Bronchial epithelial cell (primary cell): ENCODE measurements at regions not wholly inside any gene's neighbourhood (a gene's known extent, or its start where the extent isn't known, plus 50 kb on each side); places are given as distances from the start of the nearest gene placed in this dataset.

Source experiments
- DNase-seq: peaks from one replicate; pipeline ENCODE4 v3.0.0-alpha.2; 2010; ENCODE audit warnings: low read depth
- FAIRE-seq: peaks from 2 replicates; lab custom pipeline; 2011; peaks lifted over from hg19 to GRCh38; lab: Jason Lieb, UNC
- H3K27me3 ChIP-seq: 2 replicates; pipeline ENCODE4 v1.5.1; 2011; ENCODE audit warnings: low read length; ENCODE audit not compliant: control insufficient read depth, insufficient read depth
- H3K36me3 ChIP-seq: 2 replicates; pipeline ENCODE4 v1.5.1; 2011; ENCODE audit warnings: low read length; ENCODE audit not compliant: control insufficient read depth, insufficient read depth
- H3K4me3 ChIP-seq: 2 replicates; pipeline ENCODE4 v1.5.1; 2011; ENCODE audit warnings: mild to moderate bottlenecking, low read depth, low read length, control low read depth
- TF ChIP-seq, protein P1 (sequence below): IDR thresholded peaks from 2 replicates; pipeline ENCODE4 v1.5.1; 2011; ENCODE audit warnings: mild to moderate bottlenecking, moderate library complexity, low read length, control low read depth, inconsistent platforms; ENCODE audit not compliant: insufficient read depth, severe bottlenecking

DNA sequence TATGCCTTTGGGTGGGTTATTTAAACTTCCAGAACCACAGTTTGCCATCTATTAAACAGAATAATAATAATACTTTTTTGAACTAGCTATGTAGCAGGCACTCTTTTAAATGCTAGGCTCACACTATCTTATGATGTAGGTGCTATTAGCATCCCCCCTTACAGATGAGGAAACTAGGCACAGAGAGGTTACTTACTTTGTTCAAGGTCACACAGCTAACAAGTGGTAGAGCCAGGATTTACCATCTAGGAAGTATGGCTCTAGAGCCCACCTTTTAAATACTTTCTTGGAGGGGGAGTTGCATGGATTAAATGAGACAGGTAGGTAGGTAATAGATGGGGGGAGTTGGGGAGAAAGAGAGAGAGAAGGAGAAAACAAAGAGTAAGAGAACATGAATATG lies 95.3 kb upstream of the NR3C1 start:
- TF ChIP-seq, protein P1, sequence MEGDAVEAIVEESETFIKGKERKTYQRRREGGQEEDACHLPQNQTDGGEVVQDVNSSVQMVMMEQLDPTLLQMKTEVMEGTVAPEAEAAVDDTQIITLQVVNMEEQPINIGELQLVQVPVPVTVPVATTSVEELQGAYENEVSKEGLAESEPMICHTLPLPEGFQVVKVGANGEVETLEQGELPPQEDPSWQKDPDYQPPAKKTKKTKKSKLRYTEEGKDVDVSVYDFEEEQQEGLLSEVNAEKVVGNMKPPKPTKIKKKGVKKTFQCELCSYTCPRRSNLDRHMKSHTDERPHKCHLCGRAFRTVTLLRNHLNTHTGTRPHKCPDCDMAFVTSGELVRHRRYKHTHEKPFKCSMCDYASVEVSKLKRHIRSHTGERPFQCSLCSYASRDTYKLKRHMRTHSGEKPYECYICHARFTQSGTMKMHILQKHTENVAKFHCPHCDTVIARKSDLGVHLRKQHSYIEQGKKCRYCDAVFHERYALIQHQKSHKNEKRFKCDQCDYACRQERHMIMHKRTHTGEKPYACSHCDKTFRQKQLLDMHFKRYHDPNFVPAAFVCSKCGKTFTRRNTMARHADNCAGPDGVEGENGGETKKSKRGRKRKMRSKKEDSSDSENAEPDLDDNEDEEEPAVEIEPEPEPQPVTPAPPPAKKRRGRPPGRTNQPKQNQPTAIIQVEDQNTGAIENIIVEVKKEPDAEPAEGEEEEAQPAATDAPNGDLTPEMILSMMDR = no peak
- no peaks in the 10 kb centered on the region for H3K36me3 ChIP-seq
- FAIRE-seq (no peak), DNase-seq (no peak)
- H3K27me3 ChIP-seq = no peaks in the 10 kb centered on the region
- H3K4me3 ChIP-seq = no peak overlapping the region

DNA sequence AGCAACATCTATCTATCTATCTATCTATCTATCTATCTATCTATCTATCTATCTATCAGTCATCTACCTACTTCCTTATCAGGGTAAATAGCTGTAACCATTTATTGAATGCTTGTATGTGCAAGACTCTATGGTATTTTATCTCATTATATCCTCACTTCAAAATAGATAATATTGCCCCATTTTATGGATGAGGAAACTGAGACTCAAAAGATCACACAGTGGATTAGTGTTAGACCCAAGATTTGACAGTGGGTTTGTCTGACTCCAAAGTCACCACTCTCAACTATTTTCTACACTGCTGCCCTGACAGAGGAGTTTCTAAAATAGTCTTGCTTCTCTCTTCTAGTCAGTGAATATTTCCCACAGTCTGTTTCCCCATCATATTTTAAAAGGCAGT lies 94.3 kb upstream of the NR3C1 start:
- FAIRE-seq = no peak

DNA sequence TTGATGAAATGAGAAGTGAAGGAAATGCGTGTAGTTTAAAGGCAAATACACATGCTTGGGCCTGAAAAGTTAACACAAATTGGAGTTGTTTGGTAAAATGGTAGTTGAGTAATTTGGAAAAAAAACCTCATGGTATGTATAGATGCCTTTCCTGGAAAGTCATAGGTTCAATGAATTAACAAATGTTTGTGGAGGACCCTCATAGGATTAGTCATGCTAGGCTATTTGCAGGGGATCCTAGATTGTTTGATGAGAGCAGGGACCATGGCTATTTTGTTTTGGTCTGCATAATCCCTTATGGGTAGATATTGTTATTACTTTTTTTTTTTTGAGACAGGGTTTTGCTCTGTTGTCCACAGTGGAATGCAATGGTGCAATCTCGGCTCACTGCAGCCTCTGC lies 93.5 kb upstream of the NR3C1 start:
- DNase-seq = no peak
- TF ChIP-seq, protein P1 = no peak
- no peaks in the 10 kb centered on the region for H3K27me3 ChIP-seq
- H3K4me3 ChIP-seq = no peak overlapping the region
- no peak for FAIRE-seq
- H3K36me3 ChIP-seq = no peaks in the 10 kb centered on the region

More for the DNA sequence above, 94.3 kb upstream of the NR3C1 start:
- no peak for DNase-seq
- TF ChIP-seq, protein P1 = no peak
- Histone ChIP-seq H3K27me3 (no peaks in the 10 kb centered on the region), H3K4me3 (no peak overlapping the region), H3K36me3 (no peaks in the 10 kb centered on the region)

DNA sequence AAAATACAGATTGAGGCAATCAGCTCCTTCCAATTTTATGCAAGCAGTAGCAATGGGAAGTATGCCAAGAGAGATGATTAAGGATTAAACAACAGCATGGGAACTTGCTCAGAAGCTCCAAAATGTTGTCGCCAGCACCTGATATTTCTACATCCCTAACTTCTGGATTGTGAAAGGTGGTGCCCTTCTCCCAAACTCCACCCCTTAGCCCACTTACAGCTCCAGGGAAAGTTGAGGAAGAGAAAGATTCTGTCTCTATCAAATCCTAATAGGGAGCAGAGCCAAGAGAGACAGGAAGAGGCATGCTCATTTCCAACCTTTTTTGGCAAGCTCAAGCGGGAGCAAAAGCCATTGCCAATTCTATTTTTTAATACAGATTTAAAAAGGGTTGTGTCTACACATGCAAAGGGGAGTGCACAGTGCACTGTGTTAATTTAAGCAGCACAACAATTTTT lies 92.4 kb upstream of the NR3C1 start:
- FAIRE-seq (peak; percentile 72), DNase-seq (peak; percentile 95)
- TF ChIP-seq, protein P1 = no peak
- H3K36me3 ChIP-seq = no peaks in the 10 kb centered on the region
- H3K27me3 ChIP-seq = no peaks in the 10 kb centered on the region
- no peak overlapping the region for H3K4me3 ChIP-seq

DNA sequence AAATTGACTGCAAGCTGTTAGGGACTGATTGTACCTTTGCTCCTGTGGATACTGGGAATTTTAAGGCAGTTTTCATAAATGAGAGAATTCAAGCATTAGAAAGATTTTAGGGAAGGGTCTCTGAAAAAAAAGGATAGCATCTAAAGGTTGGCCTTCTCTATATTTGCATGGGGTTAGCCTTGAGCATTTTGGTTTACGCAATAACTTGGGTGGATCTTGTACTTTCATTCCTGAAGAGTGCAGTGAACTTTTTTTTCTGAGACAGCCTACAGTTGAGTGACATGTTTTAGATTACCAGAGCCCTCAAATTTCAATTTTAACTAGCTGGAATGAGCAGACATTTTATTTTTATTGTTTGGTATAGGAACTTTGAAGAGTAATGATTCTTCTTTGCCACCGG lies 91.6 kb upstream of the NR3C1 start:
- no peak overlapping the region for H3K4me3 ChIP-seq
- DNase-seq (peak; percentile 80), FAIRE-seq (no peak)

DNA sequence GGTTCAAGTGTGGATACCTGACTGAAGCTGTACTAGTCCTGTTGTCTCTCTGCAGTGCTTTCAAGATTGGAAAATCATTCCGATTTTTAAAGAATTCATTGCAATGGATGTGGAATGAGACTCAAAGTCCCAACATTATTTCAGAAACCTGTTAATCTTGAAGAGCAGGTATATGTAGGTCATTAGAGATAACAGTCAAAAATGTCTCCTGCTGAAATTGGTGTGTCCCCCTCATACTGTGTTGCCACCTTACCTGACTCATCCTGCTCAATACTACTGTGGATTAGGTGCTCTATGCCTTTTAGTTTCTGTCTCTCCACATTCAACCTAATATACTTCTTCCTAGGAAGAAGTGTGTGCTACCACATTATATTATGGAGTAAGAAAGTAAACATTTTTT lies 91.1 kb upstream of the NR3C1 start:
- Histone ChIP-seq H3K27me3 (no peaks in the 10 kb centered on the region), H3K4me3 (no peak overlapping the region), H3K36me3 (no peaks in the 10 kb centered on the region)
- FAIRE-seq (no peak), DNase-seq (no peak)
- TF ChIP-seq, protein P1 = no peak

More for the DNA sequence above, 91.6 kb upstream of the NR3C1 start:
- H3K36me3 ChIP-seq = no peaks in the 10 kb centered on the region
- TF ChIP-seq, protein P1 = no peak
- no peaks in the 10 kb centered on the region for H3K27me3 ChIP-seq
